Uterus (tissue), 3 donors: ENCODE measurements at regions not wholly inside any gene's neighbourhood (a gene's known extent, or its start where the extent isn't known, plus 50 kb on each side); places are given as distances from the start of the nearest gene placed in this dataset.
"Not testable (repeated sequence)": the region's sequence is repeated elsewhere in the genome, so short reads cannot be mapped to it uniquely, and the experiment has no call there.

Source experiments
- DNase-seq, 2 donors: peaks; one replicate each; pipeline ENCODE4 v3.0.0-alpha.2; 2019 to 2020
- H3K27ac ChIP-seq, 2 donors: fragments of 200-600 bp; sonication (generic); 1 replicate in 1 of 2; 2 replicates in 1 of 2; pipeline ENCODE4 v1.5.1; 2016 to 2018
- H3K27me3 ChIP-seq, 2 donors: fragments of 200-600 bp; sonication (generic); one replicate each; pipeline ENCODE4 v1.5.1; 2018 to 2019; ENCODE audit warnings: control low read depth in 1 of 2
- H3K36me3 ChIP-seq, 2 donors: fragments of 200-600 bp; sonication (generic); one replicate each; pipeline ENCODE4 v1.5.1; 2019; ENCODE audit warnings: control low read depth in 1 of 2
- H3K4me1 ChIP-seq, 2 donors: fragments of 200-600 bp; sonication (generic); one replicate each; pipeline ENCODE4 v1.5.1; 2018 to 2019; ENCODE audit warnings: control low read depth in 1 of 2
- H3K4me3 ChIP-seq, 2 donors: fragments of 200-600 bp; sonication (generic); 1 replicate in 1 of 2; 2 replicates in 1 of 2; pipeline ENCODE4 v1.5.1; 2018 to 2019; ENCODE audit warnings: mild to moderate bottlenecking in 1 of 2
- H3K9me3 ChIP-seq, 2 donors: fragments of 200-600 bp; sonication (generic); one replicate each; pipeline ENCODE4 v1.5.1; 2019; ENCODE audit warnings: control low read depth in 1 of 2
- POLR2A ChIP-seq, 2 donors: fragments of 450-650 bp; IDR thresholded peaks; one replicate each; pipeline ENCODE4 v1.6.1; 2016; ENCODE audit warnings: antibody characterized with exemption in 2 of 2, mild to moderate bottlenecking in 1 of 2, moderate library complexity in 1 of 2
- intact Hi-C: fragments of 100-400 bp; cut with DNase I; formaldehyde crosslinking; loops from one replicate; pipeline ENCODE4 v1.15.1; 2023; ENCODE audit warnings: low total_unique reads
- TF ChIP-seq, protein P1 (sequence below), 4 experiments: fragments of 200-600 bp in 2 of 4; fragments of 450-650 bp in 2 of 4; sonication (generic) in 2 of 4; IDR thresholded peaks; one replicate each; pipeline ENCODE4 v1.5.1; 2016 to 2019; ENCODE audit warnings: antibody characterized with exemption in 4 of 4, mild to moderate bottlenecking in 2 of 4, moderate library complexity in 1 of 4
- donor health status: DM: yes; HTN: yes; CAD: no.

DNA sequence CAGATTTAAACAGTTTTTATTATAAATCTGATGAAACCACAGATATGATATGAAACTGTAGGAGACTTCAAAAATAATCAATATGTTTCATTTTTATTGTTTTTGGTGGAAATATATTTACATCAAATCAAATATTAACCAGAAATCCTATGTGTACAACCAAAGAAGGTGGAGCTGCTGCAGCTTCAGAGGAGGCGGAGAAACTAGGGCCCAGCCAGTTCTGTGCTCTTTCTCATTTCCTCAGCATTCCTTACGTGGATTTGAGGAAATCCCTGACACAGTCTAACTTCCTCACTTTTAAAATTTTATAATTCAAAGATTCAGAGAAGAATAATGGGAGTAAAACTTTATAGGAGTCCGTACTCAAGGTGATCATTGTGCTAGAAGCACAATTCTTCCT is 610.7 kb upstream of the CPXCR1 start:
- intact Hi-C loops, result no loop called here

DNA sequence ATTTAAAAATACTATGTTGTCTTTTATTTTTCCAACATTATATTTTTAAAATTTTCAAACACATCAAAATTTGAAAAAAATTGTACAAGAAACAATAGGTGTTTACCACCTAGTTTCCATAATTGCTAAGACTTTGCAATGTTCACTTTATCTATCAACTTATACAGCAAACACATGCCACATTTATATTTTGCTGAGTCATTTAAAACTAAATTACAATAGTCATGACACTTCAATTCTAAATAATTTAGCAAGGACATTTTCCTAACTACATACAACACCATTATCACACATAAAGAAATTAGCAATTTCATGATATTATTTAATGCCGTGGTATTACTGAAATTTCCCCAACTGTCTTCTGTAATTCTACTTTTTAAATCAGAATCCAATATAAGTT is 600.4 kb upstream of the CPXCR1 start:
- no peaks in the 10 kb centered on the region for H3K4me1 ChIP-seq
- H3K27me3 ChIP-seq, result peaks cover 0 to 6% of the 10 kb centered on the region in 2 donors
- no peak for DNase-seq
- no peaks in the 10 kb centered on the region for H3K9me3 ChIP-seq
- TF ChIP-seq, protein P1, sequence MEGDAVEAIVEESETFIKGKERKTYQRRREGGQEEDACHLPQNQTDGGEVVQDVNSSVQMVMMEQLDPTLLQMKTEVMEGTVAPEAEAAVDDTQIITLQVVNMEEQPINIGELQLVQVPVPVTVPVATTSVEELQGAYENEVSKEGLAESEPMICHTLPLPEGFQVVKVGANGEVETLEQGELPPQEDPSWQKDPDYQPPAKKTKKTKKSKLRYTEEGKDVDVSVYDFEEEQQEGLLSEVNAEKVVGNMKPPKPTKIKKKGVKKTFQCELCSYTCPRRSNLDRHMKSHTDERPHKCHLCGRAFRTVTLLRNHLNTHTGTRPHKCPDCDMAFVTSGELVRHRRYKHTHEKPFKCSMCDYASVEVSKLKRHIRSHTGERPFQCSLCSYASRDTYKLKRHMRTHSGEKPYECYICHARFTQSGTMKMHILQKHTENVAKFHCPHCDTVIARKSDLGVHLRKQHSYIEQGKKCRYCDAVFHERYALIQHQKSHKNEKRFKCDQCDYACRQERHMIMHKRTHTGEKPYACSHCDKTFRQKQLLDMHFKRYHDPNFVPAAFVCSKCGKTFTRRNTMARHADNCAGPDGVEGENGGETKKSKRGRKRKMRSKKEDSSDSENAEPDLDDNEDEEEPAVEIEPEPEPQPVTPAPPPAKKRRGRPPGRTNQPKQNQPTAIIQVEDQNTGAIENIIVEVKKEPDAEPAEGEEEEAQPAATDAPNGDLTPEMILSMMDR (IDR thresholded peaks at IDR 0.05), result no peak
- TF ChIP-seq POLR2A (IDR thresholded peaks at IDR 0.05), result no peak
- no peaks in the 10 kb centered on the region for H3K36me3 ChIP-seq
- H3K4me3 ChIP-seq, result no peak overlapping the region
- H3K27ac ChIP-seq, result no peak overlapping the region
- intact Hi-C loops, result no loop called here

More for the DNA sequence above, 610.7 kb upstream of the CPXCR1 start:
- H3K36me3 ChIP-seq, result no peaks in the 10 kb centered on the region
- no peak for DNase-seq
- TF ChIP-seq POLR2A (IDR thresholded peaks at IDR 0.05), result no peak
- TF ChIP-seq, protein P1 (IDR thresholded peaks at IDR 0.05), result no peak
- H3K27me3 ChIP-seq, result no peaks in the 10 kb centered on the region
- no peaks in the 10 kb centered on the region for H3K4me1 ChIP-seq
- no peaks in the 10 kb centered on the region for H3K9me3 ChIP-seq
- H3K4me3 ChIP-seq, result no peak overlapping the region
- H3K27ac ChIP-seq, result no peak overlapping the region

DNA sequence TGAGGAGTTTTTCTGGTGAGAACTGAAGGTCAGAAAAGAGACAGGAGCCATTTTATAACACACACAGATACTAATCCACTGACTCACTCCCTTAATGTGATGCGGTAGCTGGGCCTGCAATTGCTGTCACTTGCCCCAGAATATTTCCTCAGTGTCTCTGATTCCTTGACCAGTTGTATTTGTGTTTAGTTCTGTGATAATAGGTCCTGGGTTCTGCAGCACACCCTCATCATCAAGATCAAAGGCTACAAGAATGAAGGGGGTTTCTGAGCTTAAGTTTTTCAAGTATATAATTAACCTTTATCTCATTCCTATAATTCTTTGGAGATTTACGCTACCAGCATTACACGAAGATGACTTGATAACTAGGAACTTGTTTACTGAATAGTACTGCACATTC is 576.5 kb upstream of the CPXCR1 start:
- Histone ChIP-seq H3K36me3 (no peaks in the 10 kb centered on the region), H3K27ac (no peak overlapping the region), H3K4me1 (no peaks in the 10 kb centered on the region), H3K4me3 (no peak overlapping the region), H3K27me3 (no peaks in the 10 kb centered on the region), H3K9me3 (no peaks in the 10 kb centered on the region)
- TF ChIP-seq, protein P1 (IDR thresholded peaks at IDR 0.05), result no peak
- no peak for TF ChIP-seq POLR2A (IDR thresholded peaks at IDR 0.05)
- intact Hi-C loops, result no loop called here
- DNase-seq, result no peak

DNA sequence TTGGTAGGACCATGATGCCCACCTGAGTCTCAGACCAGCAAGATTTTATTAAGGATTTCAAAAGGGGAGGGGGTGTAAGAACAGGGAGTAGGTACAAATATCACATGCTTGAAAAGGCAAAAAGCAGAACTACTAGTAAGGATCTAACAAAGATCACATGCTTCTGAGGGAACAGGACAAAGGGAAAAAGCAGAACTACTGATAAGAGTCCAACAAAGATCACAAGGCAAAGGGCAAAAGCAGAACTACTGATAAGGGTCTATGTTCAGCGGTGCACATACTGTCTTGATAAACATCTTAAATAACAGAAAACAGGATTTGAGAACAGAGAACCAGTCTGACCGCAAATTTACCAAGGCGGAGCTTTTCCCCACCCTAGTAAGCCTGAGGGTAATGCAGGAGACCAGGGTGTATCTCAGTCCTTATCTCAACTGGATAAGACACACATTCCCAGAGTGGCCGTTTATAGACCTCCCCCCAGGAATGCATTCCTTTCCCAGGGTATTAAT is 573.0 kb upstream of the CPXCR1 start:
- H3K4me1 ChIP-seq, H3K27ac ChIP-seq, H3K9me3 ChIP-seq, H3K27me3 ChIP-seq, DNase-seq, H3K4me3 ChIP-seq, H3K36me3 ChIP-seq, intact Hi-C loops: not testable (repeated sequence)

DNA sequence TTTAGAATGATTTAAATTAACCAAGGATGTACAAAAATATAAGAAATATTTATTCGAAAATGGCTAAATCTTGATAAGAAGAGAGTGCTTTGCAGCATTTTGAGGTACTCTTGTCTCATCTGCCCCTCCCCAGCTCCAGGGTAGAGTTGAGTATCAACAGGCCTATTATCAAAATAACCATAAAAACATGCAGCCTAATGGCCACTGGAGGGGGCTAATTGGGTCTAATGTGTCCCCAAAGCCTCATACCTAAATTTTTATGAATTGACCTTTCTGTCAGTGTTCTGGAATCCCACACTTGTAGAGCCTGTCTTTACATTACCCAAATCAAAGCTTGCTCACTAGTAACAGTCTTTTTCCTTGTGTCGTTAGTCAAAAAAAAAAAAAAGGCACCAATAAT is 544.9 kb upstream of the CPXCR1 start:
- no peaks in the 10 kb centered on the region for H3K9me3 ChIP-seq
- H3K4me3 ChIP-seq, result no peak overlapping the region
- no peak for DNase-seq
- no peaks in the 10 kb centered on the region for H3K4me1 ChIP-seq
- TF ChIP-seq, protein P1 (IDR thresholded peaks at IDR 0.05), result no peak
- no peak for TF ChIP-seq POLR2A (IDR thresholded peaks at IDR 0.05)
- H3K27ac ChIP-seq, result no peak overlapping the region
- intact Hi-C loops, result no loop called here
- no peaks in the 10 kb centered on the region for H3K27me3 ChIP-seq
- no peaks in the 10 kb centered on the region for H3K36me3 ChIP-seq

DNA sequence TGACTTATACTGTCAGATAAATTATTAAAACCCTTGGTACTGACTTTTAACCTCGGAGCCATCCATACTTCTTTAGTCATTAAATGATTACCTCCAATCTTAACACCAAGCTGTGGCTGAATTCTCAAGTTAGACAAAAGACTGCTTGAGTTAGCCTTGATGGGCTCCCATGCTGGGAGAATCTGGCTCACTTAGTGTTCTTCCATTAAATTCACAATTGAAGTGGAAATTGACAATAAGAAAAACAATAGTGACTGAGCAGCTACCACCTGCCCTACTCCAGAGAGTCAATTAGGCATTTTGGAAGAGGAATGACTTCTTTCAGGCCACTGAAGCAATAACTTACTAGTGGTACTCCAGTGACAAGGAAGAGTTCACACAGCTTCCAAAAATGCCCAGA is 503.0 kb upstream of the CPXCR1 start:
- intact Hi-C loops, result no loop called here
- no peak overlapping the region for H3K4me3 ChIP-seq
- H3K27ac ChIP-seq, result no peak overlapping the region
- no peaks in the 10 kb centered on the region for H3K4me1 ChIP-seq
- H3K9me3 ChIP-seq, result no peaks in the 10 kb centered on the region
- H3K36me3 ChIP-seq, result no peaks in the 10 kb centered on the region
- H3K27me3 ChIP-seq, result no peaks in the 10 kb centered on the region
- DNase-seq, result no peak
- TF ChIP-seq POLR2A (IDR thresholded peaks at IDR 0.05), result no peak
- TF ChIP-seq, protein P1 (IDR thresholded peaks at IDR 0.05), result no peak
